Panc1 (cell line): ENCODE measurements at regions not wholly inside any gene's neighbourhood (a gene's known extent, or its start where the extent isn't known, plus 50 kb on each side); places are given as distances from the start of the nearest gene placed in this dataset.

Source experiments
- CTCF ChIP-seq: fragments of 450-650 bp; IDR thresholded peaks from 2 replicates; pipeline ENCODE4 v1.5.1; 2017; ENCODE audit warnings: mild to moderate bottlenecking
- POLR2AphosphoS5 ChIP-seq: IDR thresholded peaks from 2 replicates; pipeline ENCODE4 v1.6.1; 2012; ENCODE audit warnings: mild to moderate bottlenecking, low read depth, low read length, moderate library complexity
- REST ChIP-seq, 2 experiments: IDR thresholded peaks; 2 replicates each; pipeline ENCODE4 v1.6.1; 2011 to 2012; ENCODE audit warnings: low read depth in 2 of 2, control low read depth in 1 of 2, low read length in 1 of 2, mild to moderate bottlenecking in 1 of 2, moderate library complexity in 1 of 2; ENCODE audit not compliant: insufficient read depth in 1 of 2
- TCF7L2 ChIP-seq: IDR thresholded peaks from 2 replicates; pipeline ENCODE4 v1.6.1; 2011; ENCODE audit warnings: mild to moderate bottlenecking, low read depth, low read length, inconsistent platforms

GRCh38 chr19:32253683-32254508 lies 91.5 kb upstream of the ZNF507 start:
- TF ChIP-seq CTCF (no peak), POLR2AphosphoS5 (no peak), REST (IDR thresholded peaks at IDR 0.05; ENCODE audit: insufficient read depth in 1 of 2, low read depth in 2 of 2, low read length in 1 of 2) (no peak), TCF7L2 (no peak)
